ENCODE measurements at regions not wholly inside any gene's neighbourhood (a gene's known extent, or its start where the extent isn't known, plus 50 kb on each side); places are given as distances from the start of the nearest gene placed in this dataset.

GRCh38 chr1:201711811-201712210 lies 117.1 kb upstream of the IPO9 start:
- DNase-seq: no peak

GRCh38 chr1:201712387-201713085 lies 116.4 kb upstream of the IPO9 start:
- DNase-seq: no peak

GRCh38 chr1:201713086-201713810 lies 115.7 kb upstream of the IPO9 start:
- DNase-seq: no peak

- no peak for DNase-seq
Measured at GRCh38 chr1:201714542-201715329, 114.2 kb upstream of the IPO9 start.

- no peak for DNase-seq
Measured at GRCh38 chr1:201715351-201715750, 113.6 kb upstream of the IPO9 start.

GRCh38 chr1:201715801-201716741 lies 112.9 kb upstream of the IPO9 start:
- DNase-seq: no peak

- no peak for DNase-seq
Measured at GRCh38 chr1:201716742-201717135, 112.2 kb upstream of the IPO9 start.

- DNase-seq: no peak
Measured at GRCh38 chr1:201717286-201717685, 111.7 kb upstream of the IPO9 start.

- DNase-seq: no peak
Measured at GRCh38 chr1:201718346-201719202, 110.4 kb upstream of the IPO9 start.

GRCh38 chr1:201719812-201720521 lies 109.0 kb upstream of the IPO9 start:
- DNase-seq: peak; percentile 34

- no peak for DNase-seq
Measured at GRCh38 chr1:201720522-201720844, 108.5 kb upstream of the IPO9 start.

GRCh38 chr1:201721082-201722049 lies 107.6 kb upstream of the IPO9 start:
- no peak for DNase-seq

- no peak for DNase-seq
Measured at GRCh38 chr1:201724039-201724765, 104.8 kb upstream of the IPO9 start.

GRCh38 chr1:201724766-201725118 lies 104.2 kb upstream of the IPO9 start:
- no peak for DNase-seq

- no peak for DNase-seq
Measured at GRCh38 chr1:201726700-201727099, 102.3 kb upstream of the IPO9 start.

GRCh38 chr1:201728731-201729130 lies 100.2 kb upstream of the IPO9 start:
- DNase-seq: no peak

GRCh38 chr1:201729973-201730608 lies 98.9 kb upstream of the IPO9 start:
- DNase-seq: no peak

- no peak for DNase-seq
Measured at GRCh38 chr1:201730611-201731010, 98.3 kb upstream of the IPO9 start.

GRCh38 chr1:201731142-201731541 lies 97.8 kb upstream of the IPO9 start:
- no peak for DNase-seq

Data from NCI-H345 (cell line).